NCI-H1930 (cell line): ENCODE measurements at regions not wholly inside any gene's neighbourhood (a gene's known extent, or its start where the extent isn't known, plus 50 kb on each side); places are given as distances from the start of the nearest gene placed in this dataset.
"Not testable (repeated sequence)": the region's sequence is repeated elsewhere in the genome, so short reads cannot be mapped to it uniquely, and the experiment has no call there.

Experiments used
- DNase-seq, 2 experiments: peaks; one replicate each; lab custom pipeline; 2025; lab: John Stamatoyannopoulos, UW

GRCh38 chr1:72399807-72400206 lies 117.5 kb upstream of the NEGR1 start:
- no peak for DNase-seq

GRCh38 chr1:72397786-72398185 lies 115.4 kb upstream of the NEGR1 start:
- no peak for DNase-seq

GRCh38 chr1:72394457-72394856 lies 112.1 kb upstream of the NEGR1 start:
- no peak for DNase-seq

GRCh38 chr1:72379072-72379471 lies 96.7 kb upstream of the NEGR1 start:
- DNase-seq, result no peak

GRCh38 chr1:72375226-72375625 lies 92.9 kb upstream of the NEGR1 start:
- no peak for DNase-seq

GRCh38 chr1:72371259-72372035 lies 89.1 kb upstream of the NEGR1 start:
- no peak for DNase-seq

GRCh38 chr1:72370836-72371235 lies 88.5 kb upstream of the NEGR1 start:
- DNase-seq, result not testable (repeated sequence)

- DNase-seq, result no peak
Observed at GRCh38 chr1:72369069-72369757, 86.9 kb upstream of the NEGR1 start.

GRCh38 chr1:72366466-72366865 lies 84.1 kb upstream of the NEGR1 start:
- no peak for DNase-seq

GRCh38 chr1:72365693-72366092 lies 83.4 kb upstream of the NEGR1 start:
- DNase-seq, result no peak

- no peak for DNase-seq
Observed at GRCh38 chr1:72362538-72362937, 80.2 kb upstream of the NEGR1 start.

- DNase-seq, result no peak
Observed at GRCh38 chr1:72357411-72357810, 75.1 kb upstream of the NEGR1 start.

- no peak for DNase-seq
Observed at GRCh38 chr1:72355899-72356298, 73.6 kb upstream of the NEGR1 start.

- DNase-seq, result no peak
Observed at GRCh38 chr1:72341661-72342060, 59.3 kb upstream of the NEGR1 start.

- no peak for DNase-seq
Observed at GRCh38 chr1:72336776-72337175, 54.4 kb upstream of the NEGR1 start.
